CD4-positive, alpha-beta T cell treated with Interleukin-15 for 1 hour (primary cell): ENCODE measurements at regions not wholly inside any gene's neighbourhood (a gene's known extent, or its start where the extent isn't known, plus 50 kb on each side); places are given as distances from the start of the nearest gene placed in this dataset.

Source experiments
- DNase-seq: peaks from one replicate; pipeline ENCODE4 v3.0.0-alpha.2; 2020

GRCh38 chr13:22253107-22253506 is 582.2 kb downstream of the FGF9 start:
- no peak for DNase-seq

DNA sequence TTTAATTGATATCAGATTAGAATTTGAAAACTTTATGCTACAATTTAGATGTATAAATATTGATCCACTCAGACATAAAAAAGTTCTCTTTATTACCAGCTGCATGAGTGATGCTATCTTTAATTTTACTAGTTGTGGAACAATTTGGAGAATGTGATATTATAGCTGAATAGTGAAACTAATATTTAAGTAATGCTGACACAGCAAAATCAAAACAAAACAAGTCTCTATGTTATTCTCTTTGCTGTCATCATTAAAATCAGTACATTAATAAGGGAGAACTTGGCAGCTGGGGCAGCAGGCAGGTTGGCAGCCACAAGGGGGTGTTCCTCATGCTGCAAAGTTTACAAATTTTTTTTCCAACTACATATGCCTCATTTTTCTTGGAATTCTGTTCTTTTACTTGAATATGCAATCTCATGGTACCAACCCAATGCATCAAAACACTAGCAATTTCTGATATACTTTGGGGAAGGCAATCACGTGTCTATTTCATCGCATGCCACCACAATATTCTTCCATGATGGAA is 585.3 kb downstream of the FGF9 start:
- no peak for DNase-seq

DNA sequence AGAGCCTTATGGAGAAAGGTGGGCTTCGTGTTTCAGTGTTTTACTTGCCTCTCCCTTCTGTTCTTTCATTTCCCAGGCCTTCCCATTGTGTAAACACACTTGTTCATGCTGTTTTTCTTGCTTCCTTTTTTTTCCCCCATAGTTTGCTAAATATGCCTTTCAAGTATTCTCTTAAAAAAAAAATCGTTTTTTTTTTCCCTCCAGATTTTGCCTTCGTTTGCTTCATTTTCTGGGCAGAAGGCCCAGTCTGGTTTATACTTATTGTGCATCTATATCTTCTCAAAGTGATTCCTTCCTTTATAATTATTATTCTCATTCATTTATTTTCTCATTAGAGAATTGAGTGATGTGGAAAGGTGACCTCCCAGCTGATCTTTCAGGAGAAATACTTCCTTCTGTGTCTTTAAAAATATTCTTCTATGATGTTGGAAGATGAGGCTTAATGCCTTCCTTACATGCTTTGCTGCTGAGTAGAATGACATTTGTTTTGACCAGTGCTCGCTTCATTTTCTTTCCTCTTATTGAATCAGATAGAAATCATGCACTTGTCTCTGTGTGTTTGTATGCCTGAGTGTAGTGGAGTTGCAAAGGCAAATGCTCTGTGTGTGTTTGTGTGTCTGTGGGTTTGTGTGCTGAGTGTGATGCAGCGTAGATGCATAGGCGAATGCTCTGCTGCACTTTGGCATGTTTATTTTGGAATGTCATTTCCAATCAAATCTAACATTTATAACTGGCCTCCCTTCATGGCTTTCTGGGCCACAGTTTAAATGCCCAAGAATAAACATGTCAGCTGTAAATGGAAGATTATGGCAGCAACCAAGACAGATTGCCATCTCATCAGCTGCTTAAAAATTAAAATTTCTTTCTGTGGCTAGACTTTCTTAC is 591.4 kb downstream of the FGF9 start:
- DNase-seq: no peak

- DNase-seq: no peak
Observed at GRCh38 chr13:22263185-22263584, 592.3 kb downstream of the FGF9 start.

- no peak for DNase-seq
Observed at GRCh38 chr13:22265563-22265962, 594.7 kb downstream of the FGF9 start.

- DNase-seq: no peak
Observed at GRCh38 chr13:22270881-22271280, 600.0 kb downstream of the FGF9 start.

GRCh38 chr13:22271903-22272302 is 601.0 kb downstream of the FGF9 start:
- DNase-seq: no peak

- no peak for DNase-seq
Observed at GRCh38 chr13:22275393-22275792, 604.5 kb downstream of the FGF9 start.

DNA sequence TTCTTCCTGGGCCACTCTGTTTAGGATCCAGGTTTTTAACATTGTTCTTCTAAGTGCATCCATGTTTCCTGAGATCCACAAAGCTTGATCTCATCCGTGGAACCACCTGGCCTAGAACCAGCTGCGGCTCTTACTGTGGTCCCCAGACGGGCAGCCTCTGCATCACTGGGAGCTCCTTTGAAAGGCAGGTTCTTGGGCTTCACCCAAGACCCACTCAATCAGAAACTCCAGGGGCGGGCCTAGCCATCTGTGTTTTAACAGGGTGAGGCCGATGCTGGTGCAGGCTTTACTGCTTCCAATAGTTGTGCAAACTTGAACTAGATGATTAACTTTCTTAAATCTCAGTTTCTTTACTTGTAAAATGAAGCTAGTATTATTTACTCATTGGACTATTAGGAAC is 605.7 kb downstream of the FGF9 start:
- DNase-seq: no peak

DNA sequence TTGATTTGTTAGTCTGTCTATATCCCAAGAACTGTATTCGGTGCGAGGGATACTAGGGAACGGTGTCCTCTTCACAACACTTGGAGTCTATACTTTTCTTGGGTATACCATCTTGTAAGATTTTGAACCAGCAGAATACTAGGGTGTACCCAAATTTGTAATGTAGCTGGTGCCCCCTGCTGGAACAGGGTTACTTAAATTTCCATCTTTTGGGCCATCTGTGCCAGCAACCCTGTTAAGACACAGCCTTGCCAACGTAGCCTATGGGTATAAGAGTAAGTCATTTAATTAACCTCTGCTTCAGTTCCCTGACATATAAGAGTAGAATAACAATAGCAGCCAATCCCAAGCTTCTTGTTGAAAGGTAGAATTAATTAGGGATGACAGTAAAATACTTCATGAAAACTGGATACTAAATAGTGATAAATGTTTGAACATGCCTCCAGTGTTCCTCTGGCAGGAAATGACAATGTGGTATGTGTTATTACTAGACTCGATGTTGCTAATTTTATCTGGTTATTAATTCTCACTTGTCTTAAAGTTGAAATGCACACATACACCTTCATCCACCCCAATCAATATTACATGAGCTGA is 607.6 kb downstream of the FGF9 start:
- peak; percentile 59 for DNase-seq

GRCh38 chr13:22285867-22286266 is 615.0 kb downstream of the FGF9 start:
- DNase-seq: no peak

GRCh38 chr13:22286338-22286737 is 615.5 kb downstream of the FGF9 start:
- no peak for DNase-seq

DNA sequence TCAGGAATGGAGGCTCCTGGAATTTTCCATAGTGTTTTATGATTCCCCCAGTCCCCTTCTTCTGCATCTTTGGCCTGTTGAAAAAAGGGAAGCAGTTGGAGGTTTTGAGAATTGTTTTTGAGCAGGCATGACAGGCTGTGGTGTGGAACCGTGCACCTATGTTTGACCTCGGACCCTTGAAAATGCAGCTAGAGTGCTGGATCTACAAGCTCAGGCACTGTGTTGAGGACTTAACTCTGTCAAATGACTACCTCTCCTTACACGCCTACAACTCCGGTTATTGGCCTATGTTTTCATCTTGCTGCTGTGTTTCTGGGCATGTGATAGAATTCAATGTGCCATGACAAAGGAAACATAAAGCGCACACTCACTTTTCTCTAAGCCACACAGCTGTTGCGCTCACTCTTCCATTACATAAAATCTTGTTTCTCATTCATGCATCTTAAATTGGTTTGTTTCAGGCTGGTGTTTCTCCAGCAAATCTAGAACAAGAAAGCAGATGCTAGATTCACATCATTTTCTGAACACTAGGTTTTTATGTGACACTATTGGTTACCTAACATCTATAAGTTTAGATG is 616.6 kb downstream of the FGF9 start:
- DNase-seq: no peak

DNA sequence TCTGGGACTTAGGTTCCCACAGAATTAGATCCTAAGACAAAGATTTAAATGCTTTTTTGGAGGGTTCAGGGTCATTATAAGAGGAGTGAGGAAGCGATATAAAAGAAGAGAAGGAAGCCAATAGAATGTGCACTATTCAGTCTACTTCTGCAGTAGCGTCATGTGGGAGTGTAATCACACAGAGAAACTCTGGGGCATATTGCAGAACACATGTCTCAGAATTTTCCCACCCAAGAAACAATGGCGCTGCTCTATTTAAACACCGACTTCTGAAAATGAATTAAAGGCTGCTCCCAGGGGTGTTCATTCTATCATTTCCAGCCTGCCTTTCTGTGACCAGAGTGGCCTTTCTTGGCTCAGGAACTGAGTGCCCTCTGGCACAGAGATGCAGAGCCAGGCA is 617.6 kb downstream of the FGF9 start:
- DNase-seq: no peak

- no peak for DNase-seq
Observed at GRCh38 chr13:22289711-22290110, 618.8 kb downstream of the FGF9 start.

DNA sequence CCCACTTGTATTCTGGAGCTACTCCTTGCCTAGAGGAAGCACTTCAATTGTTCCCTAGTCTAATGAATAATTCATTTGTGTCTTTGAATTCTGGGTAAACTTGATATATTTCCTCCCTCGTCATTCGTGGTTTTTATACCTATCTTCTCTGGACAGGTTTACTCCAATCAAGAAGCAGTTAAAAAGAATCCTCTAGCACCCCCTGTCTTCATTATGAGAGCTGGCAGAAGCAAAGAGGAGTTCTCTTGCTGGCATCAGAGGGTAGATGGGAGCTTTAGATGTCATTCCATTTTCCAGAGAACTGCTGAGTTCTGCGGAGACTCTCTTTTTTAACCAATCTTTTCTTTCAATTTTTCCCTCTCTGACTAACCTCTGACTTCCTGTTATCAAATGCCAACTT is 627.7 kb downstream of the FGF9 start:
- DNase-seq: no peak

- no peak for DNase-seq
Observed at GRCh38 chr13:22311734-22312404, 641.0 kb downstream of the FGF9 start.

GRCh38 chr13:22312405-22312803 is 641.5 kb downstream of the FGF9 start:
- DNase-seq: no peak

DNA sequence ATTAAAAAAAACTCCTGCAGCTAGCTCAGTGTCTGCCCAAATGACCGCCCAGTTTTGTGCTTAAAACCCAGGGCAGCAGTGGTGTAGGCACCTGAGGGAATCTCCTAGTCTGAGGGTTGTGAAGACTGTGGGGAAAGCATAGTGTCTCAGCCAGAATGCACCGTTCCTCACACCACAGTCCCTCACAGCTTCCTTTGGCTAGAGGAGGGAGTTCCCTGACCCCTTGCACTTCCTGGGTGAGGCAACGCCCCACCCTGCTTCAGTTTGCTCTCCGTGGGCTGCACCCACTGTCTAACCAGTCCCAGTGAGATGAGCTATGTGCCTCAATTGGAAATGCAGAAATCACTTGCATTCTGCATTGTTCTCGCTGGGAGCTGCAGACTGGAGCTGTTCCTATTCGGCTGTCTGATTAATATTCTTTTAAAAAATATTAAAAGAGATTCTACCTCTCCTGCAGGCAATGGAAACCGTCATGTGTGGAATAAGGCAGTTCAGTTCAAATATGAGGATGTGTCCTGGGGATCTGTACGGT is 645.7 kb downstream of the FGF9 start:
- no peak for DNase-seq

- DNase-seq: no peak
Observed at GRCh38 chr13:22320991-22321390, 650.1 kb downstream of the FGF9 start.

DNA sequence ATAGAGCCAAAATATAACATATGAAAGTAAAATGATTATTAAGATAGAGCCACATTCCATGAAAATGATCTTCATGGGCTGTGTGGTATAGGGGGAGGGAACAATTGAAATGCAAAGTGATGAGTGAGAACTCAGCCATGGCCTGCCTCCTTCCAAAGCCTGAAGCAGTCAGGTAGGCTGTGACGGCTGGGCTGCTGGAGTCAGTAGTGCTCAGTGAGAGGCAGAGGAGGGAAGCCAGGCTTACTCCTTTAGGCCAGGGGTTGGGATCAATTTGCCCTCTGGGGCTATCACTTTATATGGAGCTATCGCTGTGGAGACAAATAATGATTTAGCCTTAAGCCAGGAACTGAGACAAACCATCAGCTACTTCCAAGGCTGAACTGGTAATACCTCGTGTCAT is 654.9 kb downstream of the FGF9 start:
- no peak for DNase-seq

DNA sequence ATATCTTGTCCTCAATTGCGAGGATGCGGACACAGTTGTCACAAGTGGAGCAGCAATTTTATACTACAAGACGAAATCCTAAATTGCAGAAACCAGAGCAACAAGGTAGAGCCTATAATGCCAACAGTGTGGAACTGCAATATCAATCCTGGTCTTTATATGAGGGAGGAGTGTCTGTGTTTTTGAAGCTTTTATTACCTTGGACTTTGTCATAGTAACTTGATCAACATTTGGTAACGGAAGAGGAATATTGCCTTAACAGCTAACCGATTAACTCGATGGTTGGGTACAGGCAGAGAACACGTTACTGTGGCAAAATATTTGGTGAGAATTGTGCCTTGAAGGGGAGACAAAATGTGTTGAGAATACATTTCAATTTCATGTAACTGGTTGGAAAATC is 661.5 kb downstream of the FGF9 start:
- no peak for DNase-seq

- no peak for DNase-seq
Observed at GRCh38 chr13:22336460-22336859, 665.6 kb downstream of the FGF9 start.
